WTC11 (cell line): ENCODE measurements at regions not wholly inside any gene's neighbourhood (a gene's known extent, or its start where the extent isn't known, plus 50 kb on each side); places are given as distances from the start of the nearest gene placed in this dataset.

Source experiments
- CREM ChIP-seq: sonication (generic); formaldehyde crosslinking; IDR thresholded peaks from 2 replicates; pipeline ENCODE4 v1.8.1; 2022; ENCODE audit warnings: mild to moderate bottlenecking, missing genetic modification reagents, moderate library complexity
- CTCF ChIP-seq: fragments of 200-600 bp; IDR thresholded peaks from 2 replicates; pipeline ENCODE4 v1.8.0; 2022; ENCODE audit warnings: antibody characterized with exemption
- ELF4 ChIP-seq: sonication (generic); formaldehyde crosslinking; IDR thresholded peaks from 2 replicates; pipeline ENCODE4 v1.8.1; 2022; ENCODE audit warnings: low read depth, mild to moderate bottlenecking, moderate library complexity, missing genetic modification reagents
- MLX ChIP-seq: sonication (generic); formaldehyde crosslinking; IDR thresholded peaks from 2 replicates; pipeline ENCODE4 v1.8.1; 2023; ENCODE audit warnings: mild to moderate bottlenecking, missing genetic modification reagents, moderate library complexity
- TF ChIP-seq, protein P1 (sequence below): sonication (generic); formaldehyde crosslinking; IDR thresholded peaks from 2 replicates; pipeline ENCODE4 v1.8.1; 2023; ENCODE audit warnings: mild to moderate bottlenecking, moderate library complexity, missing genetic modification reagents
- TF ChIP-seq, protein P2 (sequence below): sonication (generic); formaldehyde crosslinking; IDR thresholded peaks from 2 replicates; pipeline ENCODE4 v1.8.1; 2023; ENCODE audit warnings: mild to moderate bottlenecking, missing genetic modification reagents, moderate library complexity

GRCh38 chr6:112640891-112641290, 293.8 kb downstream of the RFPL4B start:
- TF ChIP-seq ELF4 (CRISPR knock-in tag) (no peak), CTCF (no peak), MLX (CRISPR knock-in tag) (no peak), CREM (no peak)
- TF ChIP-seq, protein P1, sequence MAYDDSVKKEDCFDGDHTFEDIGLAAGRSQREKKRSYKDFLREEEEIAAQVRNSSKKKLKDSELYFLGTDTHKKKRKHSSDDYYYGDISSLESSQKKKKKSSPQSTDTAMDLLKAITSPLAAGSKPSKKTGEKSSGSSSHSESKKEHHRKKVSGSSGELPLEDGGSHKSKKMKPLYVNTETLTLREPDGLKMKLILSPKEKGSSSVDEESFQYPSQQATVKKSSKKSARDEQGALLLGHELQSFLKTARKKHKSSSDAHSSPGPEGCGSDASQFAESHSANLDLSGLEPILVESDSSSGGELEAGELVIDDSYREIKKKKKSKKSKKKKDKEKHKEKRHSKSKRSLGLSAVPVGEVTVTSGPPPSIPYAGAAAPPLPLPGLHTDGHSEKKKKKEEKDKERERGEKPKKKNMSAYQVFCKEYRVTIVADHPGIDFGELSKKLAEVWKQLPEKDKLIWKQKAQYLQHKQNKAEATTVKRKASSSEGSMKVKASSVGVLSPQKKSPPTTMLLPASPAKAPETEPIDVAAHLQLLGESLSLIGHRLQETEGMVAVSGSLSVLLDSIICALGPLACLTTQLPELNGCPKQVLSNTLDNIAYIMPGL (CRISPR knock-in tag): no peak
- TF ChIP-seq, protein P2, sequence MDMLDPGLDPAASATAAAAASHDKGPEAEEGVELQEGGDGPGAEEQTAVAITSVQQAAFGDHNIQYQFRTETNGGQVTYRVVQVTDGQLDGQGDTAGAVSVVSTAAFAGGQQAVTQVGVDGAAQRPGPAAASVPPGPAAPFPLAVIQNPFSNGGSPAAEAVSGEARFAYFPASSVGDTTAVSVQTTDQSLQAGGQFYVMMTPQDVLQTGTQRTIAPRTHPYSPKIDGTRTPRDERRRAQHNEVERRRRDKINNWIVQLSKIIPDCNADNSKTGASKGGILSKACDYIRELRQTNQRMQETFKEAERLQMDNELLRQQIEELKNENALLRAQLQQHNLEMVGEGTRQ (CRISPR knock-in tag): no peak
